Endothelial cell of umbilical vein (primary cell): ENCODE measurements at regions not wholly inside any gene's neighbourhood (a gene's known extent, or its start where the extent isn't known, plus 50 kb on each side); places are given as distances from the start of the nearest gene placed in this dataset.

ENCODE experiments used
- EZH2 ChIP-seq: IDR thresholded peaks from 2 replicates; pipeline ENCODE4 v1.6.1; 2012; ENCODE audit warnings: borderline replicate concordance, low read depth, mild to moderate bottlenecking, moderate library complexity, low read length, inconsistent platforms; ENCODE audit not compliant: severe bottlenecking
- JUN ChIP-seq: IDR thresholded peaks from 2 replicates; pipeline ENCODE4 v1.6.1; 2011; ENCODE audit warnings: borderline replicate concordance, low read depth; ENCODE audit not compliant: insufficient read length, insufficient read depth
- POLR2AphosphoS5 ChIP-seq: IDR thresholded peaks from 2 replicates; pipeline ENCODE4 v1.6.1; 2012; ENCODE audit warnings: low read depth, mild to moderate bottlenecking, control low read depth, low read length, moderate library complexity; ENCODE audit not compliant: insufficient read depth
- TF ChIP-seq, protein P1 (sequence below), 2 donors: IDR thresholded peaks; 1 replicate in 1 of 2; 2 replicates in 1 of 2; pipeline ENCODE4 v1.5.1; 2011; ENCODE audit warnings: low read length in 2 of 2, mild to moderate bottlenecking in 2 of 2, moderate library complexity in 2 of 2, control low read depth in 1 of 2, inconsistent platforms in 1 of 2, low read depth in 1 of 2; ENCODE audit not compliant: insufficient read depth in 1 of 2; ENCODE audit errors: extremely low read depth in 1 of 2
- TF ChIP-seq, protein P2 (sequence below): IDR thresholded peaks from 2 replicates; pipeline ENCODE4 v1.6.1; 2011; ENCODE audit not compliant: insufficient read depth, insufficient read length

DNA sequence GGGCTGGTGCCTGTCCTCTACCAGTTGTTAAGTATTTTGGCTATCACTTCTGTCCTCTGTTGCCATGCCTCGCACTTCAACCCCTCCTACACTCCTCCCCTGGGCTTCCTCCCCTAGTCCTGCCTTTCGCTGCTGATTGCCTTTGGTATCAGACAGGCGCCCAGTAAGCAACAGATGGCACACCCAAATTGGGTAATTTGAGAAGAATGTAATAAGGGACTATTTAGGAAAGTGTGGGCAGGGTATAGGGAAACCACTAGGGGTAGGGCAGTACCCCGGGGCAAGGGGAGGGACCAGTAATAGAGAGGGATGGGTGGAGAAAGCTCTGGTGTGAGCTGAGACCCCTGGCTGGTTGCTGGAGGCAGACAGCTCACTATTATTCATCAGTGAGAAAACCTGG lies 172.7 kb upstream of the USP9X start:
- TF ChIP-seq, protein P1, sequence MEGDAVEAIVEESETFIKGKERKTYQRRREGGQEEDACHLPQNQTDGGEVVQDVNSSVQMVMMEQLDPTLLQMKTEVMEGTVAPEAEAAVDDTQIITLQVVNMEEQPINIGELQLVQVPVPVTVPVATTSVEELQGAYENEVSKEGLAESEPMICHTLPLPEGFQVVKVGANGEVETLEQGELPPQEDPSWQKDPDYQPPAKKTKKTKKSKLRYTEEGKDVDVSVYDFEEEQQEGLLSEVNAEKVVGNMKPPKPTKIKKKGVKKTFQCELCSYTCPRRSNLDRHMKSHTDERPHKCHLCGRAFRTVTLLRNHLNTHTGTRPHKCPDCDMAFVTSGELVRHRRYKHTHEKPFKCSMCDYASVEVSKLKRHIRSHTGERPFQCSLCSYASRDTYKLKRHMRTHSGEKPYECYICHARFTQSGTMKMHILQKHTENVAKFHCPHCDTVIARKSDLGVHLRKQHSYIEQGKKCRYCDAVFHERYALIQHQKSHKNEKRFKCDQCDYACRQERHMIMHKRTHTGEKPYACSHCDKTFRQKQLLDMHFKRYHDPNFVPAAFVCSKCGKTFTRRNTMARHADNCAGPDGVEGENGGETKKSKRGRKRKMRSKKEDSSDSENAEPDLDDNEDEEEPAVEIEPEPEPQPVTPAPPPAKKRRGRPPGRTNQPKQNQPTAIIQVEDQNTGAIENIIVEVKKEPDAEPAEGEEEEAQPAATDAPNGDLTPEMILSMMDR (IDR thresholded peaks at IDR 0.05; ENCODE audit: extremely low read depth in 1 of 2, insufficient read depth in 1 of 2, low read depth in 1 of 2, low read length in 2 of 2) = no peak
- TF ChIP-seq EZH2 (no peak), JUN (no peak), POLR2AphosphoS5 (no peak)
- TF ChIP-seq, protein P2, sequence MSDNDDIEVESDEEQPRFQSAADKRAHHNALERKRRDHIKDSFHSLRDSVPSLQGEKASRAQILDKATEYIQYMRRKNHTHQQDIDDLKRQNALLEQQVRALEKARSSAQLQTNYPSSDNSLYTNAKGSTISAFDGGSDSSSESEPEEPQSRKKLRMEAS = no peak
